ENCODE measurements at regions not wholly inside any gene's neighbourhood (a gene's known extent, or its start where the extent isn't known, plus 50 kb on each side); places are given as distances from the start of the nearest gene placed in this dataset.

- Histone ChIP-seq H3K4me1 (ENCODE audit: control insufficient read depth, insufficient read depth, low read length) (no peaks in the 10 kb centered on the region), H3K9me3 (ENCODE audit: control insufficient read depth in 2 of 2, low read length in 2 of 2) (no peaks in the 10 kb centered on the region), H3K27ac (ENCODE audit: low read length) (no peak overlapping the region), H3K4me3 (ENCODE audit: low read length in 2 of 2) (no peak overlapping the region), H3K27me3 (ENCODE audit: control insufficient read depth in 1 of 2, insufficient read depth in 2 of 2, low read length in 2 of 2) (no peaks in the 10 kb centered on the region), H3K9ac (ENCODE audit: low read length in 2 of 2) (no peak overlapping the region), H3K36me3 (ENCODE audit: control insufficient read depth in 2 of 2, insufficient read depth in 2 of 2, low read length in 2 of 2) (no peaks in the 10 kb centered on the region)
Observed at GRCh38 chr12:87182696-87183233, 846.4 kb downstream of the C12orf50 start.

GRCh38 chr12:87171356-87171755 is 857.8 kb downstream of the C12orf50 start:
- no peaks in the 10 kb centered on the region for H3K27me3 ChIP-seq (ENCODE audit: control insufficient read depth in 1 of 2, insufficient read depth in 2 of 2, low read length in 2 of 2)
- H3K27ac ChIP-seq (ENCODE audit: low read length): no peak overlapping the region
- H3K4me3 ChIP-seq (ENCODE audit: low read length in 2 of 2): no peak overlapping the region
- H3K4me1 ChIP-seq (ENCODE audit: control insufficient read depth, insufficient read depth, low read length): no peaks in the 10 kb centered on the region
- H3K9ac ChIP-seq (ENCODE audit: low read length in 2 of 2): no peak overlapping the region
- H3K36me3 ChIP-seq (ENCODE audit: control insufficient read depth in 2 of 2, insufficient read depth in 2 of 2, low read length in 2 of 2): no peaks in the 10 kb centered on the region
- H3K9me3 ChIP-seq (ENCODE audit: control insufficient read depth in 2 of 2, low read length in 2 of 2): no peaks in the 10 kb centered on the region

GRCh38 chr12:87169010-87169409 is 860.2 kb downstream of the C12orf50 start:
- Histone ChIP-seq H3K27me3 (ENCODE audit: control insufficient read depth in 1 of 2, insufficient read depth in 2 of 2, low read length in 2 of 2) (no peaks in the 10 kb centered on the region), H3K9ac (ENCODE audit: low read length in 2 of 2) (no peak overlapping the region), H3K4me1 (ENCODE audit: control insufficient read depth, insufficient read depth, low read length) (no peaks in the 10 kb centered on the region), H3K4me3 (ENCODE audit: low read length in 2 of 2) (no peak overlapping the region), H3K9me3 (ENCODE audit: control insufficient read depth in 2 of 2, low read length in 2 of 2) (no peaks in the 10 kb centered on the region), H3K36me3 (ENCODE audit: control insufficient read depth in 2 of 2, insufficient read depth in 2 of 2, low read length in 2 of 2) (no peaks in the 10 kb centered on the region), H3K27ac (ENCODE audit: low read length) (no peak overlapping the region)

DNA sequence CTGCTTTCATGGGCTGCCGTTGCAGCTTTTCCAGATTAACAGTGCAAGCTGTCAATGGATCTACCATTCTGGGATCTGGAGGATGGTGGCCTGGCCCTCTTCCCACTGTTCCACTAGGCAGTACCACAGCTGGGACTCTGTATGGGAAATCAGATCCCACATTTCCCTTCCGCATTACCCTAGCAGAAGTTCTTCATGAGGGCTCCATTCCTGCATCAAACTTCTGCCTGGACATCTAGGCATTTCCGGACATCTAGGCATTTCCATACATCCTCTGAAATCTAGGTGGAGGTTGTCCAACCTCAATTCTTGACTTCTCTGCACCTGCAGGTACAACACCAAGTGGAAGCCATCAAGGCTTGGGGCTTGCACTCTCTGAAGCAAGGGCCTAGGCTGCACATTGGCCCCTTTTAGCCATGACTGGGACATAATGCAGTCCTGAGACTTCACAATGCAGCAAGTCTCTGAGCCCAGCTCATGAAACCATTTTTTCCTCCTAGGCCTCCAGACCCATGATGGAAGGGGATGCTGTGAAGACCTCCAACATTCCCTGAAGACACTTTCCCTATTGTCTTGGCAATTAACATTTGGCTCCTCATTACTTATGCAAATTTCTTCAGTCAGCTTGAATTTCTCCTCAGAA is 863.3 kb downstream of the C12orf50 start:
- Histone ChIP-seq H3K9ac (ENCODE audit: low read length in 2 of 2) (no peak overlapping the region), H3K36me3 (ENCODE audit: control insufficient read depth in 2 of 2, insufficient read depth in 2 of 2, low read length in 2 of 2) (no peaks in the 10 kb centered on the region), H3K4me3 (ENCODE audit: low read length in 2 of 2) (no peak overlapping the region), H3K27me3 (ENCODE audit: control insufficient read depth in 1 of 2, insufficient read depth in 2 of 2, low read length in 2 of 2) (no peaks in the 10 kb centered on the region), H3K9me3 (ENCODE audit: control insufficient read depth in 2 of 2, low read length in 2 of 2) (peaks cover 0 to 2% of the 10 kb centered on the region in 2 donors), H3K4me1 (ENCODE audit: control insufficient read depth, insufficient read depth, low read length) (no peaks in the 10 kb centered on the region), H3K27ac (ENCODE audit: low read length) (no peak overlapping the region)

DNA sequence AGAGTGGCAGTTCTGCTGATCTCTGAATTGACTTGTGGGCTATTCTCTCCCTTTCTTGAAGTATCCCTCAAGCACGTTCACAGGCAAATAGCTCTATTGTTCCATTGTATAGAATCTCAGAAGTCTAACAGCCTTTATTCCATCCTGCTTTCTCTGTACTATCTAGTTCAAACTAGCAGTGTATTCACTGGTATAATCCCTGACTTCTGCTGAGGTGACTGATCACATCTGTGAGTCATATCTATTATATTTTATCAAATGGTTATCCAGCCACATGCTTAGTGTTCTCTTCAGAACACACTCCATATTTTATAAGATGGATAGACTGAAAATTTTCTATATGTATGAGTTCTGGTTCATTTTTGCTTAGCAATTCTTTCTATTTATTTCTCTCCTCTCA is 866.1 kb downstream of the C12orf50 start:
- Histone ChIP-seq H3K4me3 (ENCODE audit: low read length in 2 of 2) (no peak overlapping the region), H3K9me3 (ENCODE audit: control insufficient read depth in 2 of 2, low read length in 2 of 2) (peaks cover 0 to 2% of the 10 kb centered on the region in 2 donors), H3K9ac (ENCODE audit: low read length in 2 of 2) (no peak overlapping the region), H3K36me3 (ENCODE audit: control insufficient read depth in 2 of 2, insufficient read depth in 2 of 2, low read length in 2 of 2) (no peaks in the 10 kb centered on the region), H3K4me1 (ENCODE audit: control insufficient read depth, insufficient read depth, low read length) (no peaks in the 10 kb centered on the region), H3K27ac (ENCODE audit: low read length) (no peak overlapping the region), H3K27me3 (ENCODE audit: control insufficient read depth in 1 of 2, insufficient read depth in 2 of 2, low read length in 2 of 2) (no peaks in the 10 kb centered on the region)

GRCh38 chr12:87160848-87161601 is 868.2 kb downstream of the C12orf50 start:
- no peaks in the 10 kb centered on the region for H3K4me1 ChIP-seq (ENCODE audit: control insufficient read depth, insufficient read depth, low read length)

GRCh38 chr12:87157791-87158190 is 871.4 kb downstream of the C12orf50 start:
- Histone ChIP-seq H3K27ac (ENCODE audit: low read length) (no peak overlapping the region), H3K9me3 (ENCODE audit: control insufficient read depth in 2 of 2, low read length in 2 of 2) (peaks cover 0 to 1% of the 10 kb centered on the region in 2 donors), H3K9ac (ENCODE audit: low read length in 2 of 2) (no peak overlapping the region), H3K27me3 (ENCODE audit: control insufficient read depth in 1 of 2, insufficient read depth in 2 of 2, low read length in 2 of 2) (no peaks in the 10 kb centered on the region), H3K4me3 (ENCODE audit: low read length in 2 of 2) (no peak overlapping the region), H3K36me3 (ENCODE audit: control insufficient read depth in 2 of 2, insufficient read depth in 2 of 2, low read length in 2 of 2) (no peaks in the 10 kb centered on the region), H3K4me1 (ENCODE audit: control insufficient read depth, insufficient read depth, low read length) (no peaks in the 10 kb centered on the region)

More at GRCh38 chr12:87160848-87161601, 868.2 kb downstream of the C12orf50 start:
- H3K27me3 ChIP-seq (ENCODE audit: control insufficient read depth in 1 of 2, insufficient read depth in 2 of 2, low read length in 2 of 2): no peaks in the 10 kb centered on the region
- peaks cover 0 to 2% of the 10 kb centered on the region in 2 donors for H3K9me3 ChIP-seq (ENCODE audit: control insufficient read depth in 2 of 2, low read length in 2 of 2)
- no peak overlapping the region for H3K9ac ChIP-seq (ENCODE audit: low read length in 2 of 2)
- H3K36me3 ChIP-seq (ENCODE audit: control insufficient read depth in 2 of 2, insufficient read depth in 2 of 2, low read length in 2 of 2): no peaks in the 10 kb centered on the region
- no peak overlapping the region for H3K4me3 ChIP-seq (ENCODE audit: low read length in 2 of 2)
- no peak overlapping the region for H3K27ac ChIP-seq (ENCODE audit: low read length)

- Histone ChIP-seq H3K27ac (ENCODE audit: low read length) (no peak overlapping the region), H3K4me3 (ENCODE audit: low read length in 2 of 2) (no peak overlapping the region), H3K9me3 (ENCODE audit: control insufficient read depth in 2 of 2, low read length in 2 of 2) (no peaks in the 10 kb centered on the region), H3K27me3 (ENCODE audit: control insufficient read depth in 1 of 2, insufficient read depth in 2 of 2, low read length in 2 of 2) (no peaks in the 10 kb centered on the region), H3K4me1 (ENCODE audit: control insufficient read depth, insufficient read depth, low read length) (no peaks in the 10 kb centered on the region), H3K9ac (ENCODE audit: low read length in 2 of 2) (no peak overlapping the region), H3K36me3 (ENCODE audit: control insufficient read depth in 2 of 2, insufficient read depth in 2 of 2, low read length in 2 of 2) (no peaks in the 10 kb centered on the region)
Observed at GRCh38 chr12:87155621-87156020, 873.6 kb downstream of the C12orf50 start.

DNA sequence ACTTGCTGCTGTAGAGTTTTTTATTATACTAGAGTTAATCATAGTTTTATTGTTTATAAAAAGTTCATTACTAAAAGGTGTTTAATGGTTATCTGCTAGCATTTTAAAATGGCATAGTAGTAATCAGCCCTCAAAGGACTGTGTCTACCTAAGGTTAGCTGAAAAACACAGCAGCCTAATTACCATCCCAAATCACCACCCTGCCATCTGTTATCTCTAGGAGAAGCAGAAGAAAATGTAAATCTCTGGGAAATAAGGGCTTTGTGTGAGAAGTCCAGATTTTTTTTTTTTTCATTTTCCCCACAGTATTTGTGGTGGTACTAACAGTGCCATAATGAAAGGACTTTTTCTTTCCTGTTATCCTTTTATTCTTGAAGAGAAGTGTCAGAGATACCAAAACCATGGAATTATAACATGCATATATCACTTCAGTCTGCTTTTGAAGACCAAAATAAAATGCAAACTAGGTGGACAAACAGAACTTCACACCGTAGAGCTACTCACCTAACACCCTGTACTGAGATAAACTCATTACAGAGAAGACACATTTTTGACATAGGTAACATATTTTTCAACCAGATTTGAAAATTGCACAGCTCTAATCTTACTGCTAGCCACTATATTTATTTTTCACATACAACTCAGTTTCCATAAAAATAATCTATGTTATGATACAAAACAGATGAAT is 876.2 kb downstream of the C12orf50 start:
- Histone ChIP-seq H3K9ac (ENCODE audit: low read length in 2 of 2) (no peak overlapping the region), H3K27me3 (ENCODE audit: control insufficient read depth in 1 of 2, insufficient read depth in 2 of 2, low read length in 2 of 2) (no peaks in the 10 kb centered on the region), H3K9me3 (ENCODE audit: control insufficient read depth in 2 of 2, low read length in 2 of 2) (no peaks in the 10 kb centered on the region), H3K27ac (ENCODE audit: low read length) (no peak overlapping the region), H3K36me3 (ENCODE audit: control insufficient read depth in 2 of 2, insufficient read depth in 2 of 2, low read length in 2 of 2) (no peaks in the 10 kb centered on the region), H3K4me1 (ENCODE audit: control insufficient read depth, insufficient read depth, low read length) (no peaks in the 10 kb centered on the region), H3K4me3 (ENCODE audit: low read length in 2 of 2) (no peak overlapping the region)

- Histone ChIP-seq H3K9ac (ENCODE audit: low read length in 2 of 2) (no peak overlapping the region), H3K36me3 (ENCODE audit: control insufficient read depth in 2 of 2, insufficient read depth in 2 of 2, low read length in 2 of 2) (no peaks in the 10 kb centered on the region), H3K4me3 (ENCODE audit: low read length in 2 of 2) (no peak overlapping the region), H3K27me3 (ENCODE audit: control insufficient read depth in 1 of 2, insufficient read depth in 2 of 2, low read length in 2 of 2) (no peaks in the 10 kb centered on the region), H3K27ac (ENCODE audit: low read length) (no peak overlapping the region), H3K9me3 (ENCODE audit: control insufficient read depth in 2 of 2, low read length in 2 of 2) (no peaks in the 10 kb centered on the region), H3K4me1 (ENCODE audit: control insufficient read depth, insufficient read depth, low read length) (no peaks in the 10 kb centered on the region)
Observed at GRCh38 chr12:87152075-87152474, 877.1 kb downstream of the C12orf50 start.

Data from stomach smooth muscle (tissue), 2 donors.